AML-193 (cell line): ENCODE measurements at regions not wholly inside any gene's neighbourhood (a gene's known extent, or its start where the extent isn't known, plus 50 kb on each side); places are given as distances from the start of the nearest gene placed in this dataset.
A peak's percentile ranks its signal among the peaks of the same experiment; 100 is the strongest.
"Not testable (repeated sequence)": the region's sequence is repeated elsewhere in the genome, so short reads cannot be mapped to it uniquely, and the experiment has no call there.

Source experiments
- DNase-seq, 2 experiments: peaks; one replicate each; lab custom pipeline; 2025; lab: John Stamatoyannopoulos, UW

DNA sequence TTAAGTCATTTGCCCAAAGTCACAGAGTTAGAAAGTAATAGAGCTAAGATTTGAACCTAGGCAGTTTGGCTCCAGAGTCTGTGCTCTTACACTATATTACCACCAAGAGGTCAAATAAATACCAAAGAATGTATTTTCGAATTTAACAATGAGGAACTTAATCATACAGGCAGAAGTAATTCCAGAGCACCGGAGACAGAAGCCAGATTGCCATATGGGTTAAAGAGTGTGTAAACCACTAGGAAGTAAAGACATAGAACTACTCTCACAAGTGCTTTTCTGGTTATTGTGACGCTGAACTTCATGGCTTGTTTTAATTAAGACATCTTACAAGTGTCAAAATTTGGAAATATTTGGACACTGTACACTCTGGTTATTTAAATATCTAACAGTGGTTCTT, 114.5 kb upstream of the NBPF19 start:
- DNase-seq, result not testable (repeated sequence)

DNA sequence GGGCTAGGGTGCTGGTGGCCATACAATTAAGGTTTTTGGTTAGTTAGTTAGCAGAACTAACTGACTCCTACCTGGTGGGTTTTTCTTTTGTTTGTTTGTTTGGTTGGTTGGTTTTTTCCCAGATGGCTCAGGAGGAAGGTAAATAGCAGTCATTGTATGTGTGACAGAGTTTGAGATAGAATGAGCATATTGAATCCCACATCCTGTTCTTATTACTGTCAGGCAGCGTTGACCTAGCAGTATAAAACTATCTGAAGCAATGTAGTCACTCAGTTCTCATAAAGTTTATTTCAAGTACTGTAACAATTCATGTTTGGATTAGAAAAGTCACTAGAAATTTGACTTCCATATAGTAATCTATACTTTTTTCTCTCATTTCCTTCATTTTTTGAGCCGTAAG, 113.5 kb upstream of the NBPF19 start:
- not testable (repeated sequence) for DNase-seq

DNA sequence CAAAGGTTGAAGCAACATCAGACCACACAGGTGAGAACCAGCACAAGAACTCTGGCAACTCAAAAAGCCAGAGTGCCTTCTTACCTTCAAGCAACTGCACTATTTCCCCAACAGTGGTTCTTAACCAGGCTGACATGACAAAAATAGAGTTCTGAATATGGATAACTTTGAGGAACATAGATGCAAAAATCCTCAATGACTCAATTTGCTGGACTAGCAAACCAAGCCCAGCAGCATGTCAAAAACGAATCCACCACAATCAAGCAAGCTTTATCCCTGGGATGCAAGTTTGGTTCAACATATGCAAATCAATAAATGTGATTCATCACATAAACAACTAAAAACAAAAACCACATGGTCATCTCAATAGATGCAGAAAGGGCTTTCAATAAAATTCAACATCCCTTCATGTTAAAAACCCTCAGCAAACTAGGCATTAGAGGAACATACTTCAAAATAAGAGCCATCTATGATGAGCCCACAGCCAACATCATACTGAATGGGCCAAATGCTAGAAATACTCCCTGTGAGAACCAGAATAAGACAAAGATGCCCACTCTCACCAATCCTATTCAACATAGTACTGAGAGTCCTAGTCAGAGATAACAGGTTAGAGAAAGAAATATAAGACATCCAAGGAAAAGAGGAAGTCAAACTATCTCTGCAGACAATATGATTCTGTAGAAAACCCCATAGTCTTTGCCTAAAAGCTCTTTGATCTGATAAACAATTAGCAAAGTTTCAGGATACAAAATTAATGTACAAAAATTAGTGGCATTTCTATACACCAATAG, 110.5 kb upstream of the NBPF19 start:
- not testable (repeated sequence) for DNase-seq

DNA sequence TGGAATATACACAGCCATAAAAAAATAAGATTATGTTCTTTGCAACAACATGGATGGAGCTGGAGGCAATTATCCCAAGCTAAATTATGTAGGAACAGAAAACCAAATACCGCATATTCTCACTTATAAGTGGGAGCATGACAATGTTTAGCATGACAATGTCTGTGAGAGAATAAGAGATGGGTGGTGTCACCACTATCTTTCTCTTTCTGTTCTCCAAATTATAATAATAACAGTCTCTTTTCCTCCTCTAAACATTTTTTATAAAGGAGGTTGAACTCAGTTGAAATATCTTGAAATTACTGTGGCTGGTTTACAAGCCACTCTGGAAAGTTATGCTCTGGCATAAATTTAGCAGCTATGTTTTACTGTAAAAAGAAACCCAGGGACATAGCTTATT, 108.4 kb upstream of the NBPF19 start:
- not testable (repeated sequence) for DNase-seq

GRCh38 chr1:149367472-149368044, 107.3 kb upstream of the NBPF19 start:
- not testable (repeated sequence) for DNase-seq

DNA sequence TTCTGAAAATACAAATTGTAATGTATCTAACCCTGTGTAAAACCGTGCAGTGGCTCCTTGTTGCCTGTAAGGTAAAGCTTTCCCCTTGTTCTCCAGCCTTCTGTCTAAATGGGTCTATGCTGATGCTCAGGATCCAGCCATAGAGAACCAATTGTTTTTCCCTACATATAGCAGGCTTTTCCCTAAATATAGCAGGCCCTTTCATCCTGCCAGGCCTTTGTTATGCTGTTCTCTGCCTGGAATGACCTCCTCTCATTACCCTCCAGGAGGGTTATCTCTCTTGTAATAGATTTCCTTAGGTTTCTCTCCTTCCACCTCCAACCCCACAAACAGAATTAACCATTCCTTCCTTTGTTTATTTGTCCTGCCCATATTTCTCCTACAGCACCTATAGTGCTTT, 106.5 kb upstream of the NBPF19 start:
- DNase-seq, result not testable (repeated sequence)

DNA sequence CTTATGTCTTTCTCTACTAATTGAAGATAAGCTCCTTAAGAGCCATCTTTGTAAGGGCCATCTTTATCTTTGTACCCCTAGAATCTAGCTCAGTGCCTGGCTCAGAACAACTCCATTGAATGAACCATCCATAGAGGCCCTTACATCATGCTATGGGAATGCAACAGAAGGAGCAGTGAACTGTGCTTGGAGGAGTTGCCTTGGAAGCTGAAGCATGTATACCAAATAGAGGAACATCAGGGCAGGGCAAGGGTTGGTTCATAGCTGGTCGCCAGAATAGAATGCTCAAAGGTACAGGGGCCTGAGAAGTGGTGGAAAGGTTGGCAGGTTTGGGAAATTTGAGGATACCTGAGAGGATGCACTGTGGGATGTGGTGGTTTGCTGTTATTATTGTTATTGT, 105.8 kb upstream of the NBPF19 start:
- DNase-seq, result not testable (repeated sequence)

- DNase-seq, result not testable (repeated sequence)
Observed at GRCh38 chr1:149371955-149372354, 102.9 kb upstream of the NBPF19 start.

DNA sequence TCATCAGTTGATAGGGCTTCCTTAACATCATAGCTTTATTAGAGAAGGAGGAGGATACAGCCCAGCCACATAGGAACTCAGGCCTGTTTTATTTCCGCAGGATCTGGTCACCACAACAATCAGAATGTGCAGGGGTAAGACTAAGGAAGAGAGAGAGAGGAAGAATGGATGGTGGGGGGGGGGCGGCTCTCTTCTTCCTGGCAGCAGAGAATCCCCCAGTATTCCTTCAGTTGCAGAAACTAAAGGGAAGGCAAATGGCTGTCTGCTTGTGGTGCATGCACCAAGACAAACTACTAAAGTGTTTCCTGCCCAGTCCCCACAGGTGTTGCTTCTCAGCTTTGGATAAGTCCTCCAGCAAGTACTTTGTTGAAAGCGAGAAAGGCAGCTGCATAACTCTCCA, 96.4 kb upstream of the NBPF19 start:
- not testable (repeated sequence) for DNase-seq

GRCh38 chr1:149390173-149390926, 84.5 kb upstream of the NBPF19 start:
- peak in 1 of 2 experiments; percentile 1 for DNase-seq

- DNase-seq, result not testable (repeated sequence)
Observed at GRCh38 chr1:149390931-149391330, 83.9 kb upstream of the NBPF19 start.

- DNase-seq, result not testable (repeated sequence)
Observed at GRCh38 chr1:149395802-149396201, 79.0 kb upstream of the NBPF19 start.

GRCh38 chr1:149398527-149398926, 76.3 kb upstream of the NBPF19 start:
- DNase-seq, result not testable (repeated sequence)

DNA sequence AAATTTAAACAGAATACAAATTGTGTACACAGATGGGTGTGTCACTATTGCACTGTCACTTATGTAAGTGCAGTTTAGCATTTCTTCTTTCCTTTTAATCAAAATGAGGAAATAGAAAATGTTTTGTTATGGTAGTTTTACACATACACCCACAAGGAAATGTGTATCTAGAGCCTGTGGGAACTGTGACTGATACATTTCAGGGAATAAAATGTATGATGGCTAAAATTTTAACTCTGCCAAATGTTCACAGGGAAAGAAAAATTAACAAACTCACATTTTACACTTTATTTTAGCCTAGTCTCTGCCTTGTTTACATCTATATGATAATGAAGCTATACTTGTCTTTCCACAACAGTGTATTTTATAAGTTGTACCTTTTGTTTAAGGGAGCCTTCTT, 66.4 kb upstream of the NBPF19 start:
- DNase-seq, result not testable (repeated sequence)

GRCh38 chr1:149415373-149415772, 59.5 kb upstream of the NBPF19 start:
- not testable (repeated sequence) for DNase-seq

GRCh38 chr1:149418782-149419181, 56.1 kb upstream of the NBPF19 start:
- not testable (repeated sequence) for DNase-seq

GRCh38 chr1:149423122-149423521, 51.7 kb upstream of the NBPF19 start:
- not testable (repeated sequence) for DNase-seq
